GM20431 (cell line): ENCODE measurements at regions not wholly inside any gene's neighbourhood (a gene's known extent, or its start where the extent isn't known, plus 50 kb on each side); places are given as distances from the start of the nearest gene placed in this dataset.

ENCODE experiments used
- in situ Hi-C: fragments of 300-500 bp; cut with MseI, MboI; formaldehyde crosslinking; loops from one replicate; pipeline ENCODE4 v1.15.0; 2020; ENCODE audit warnings: low sequenced_read_pairs; ENCODE audit not compliant: unreplicated experiment

- in situ Hi-C loops, result no loop called here
These were observed 153.0 kb upstream of the CIBAR2 start for GRCh38 chr16:85265161-85265784.

- in situ Hi-C loops, result no loop called here
These were observed 153.5 kb upstream of the CIBAR2 start for GRCh38 chr16:85265810-85266209.

- in situ Hi-C loops, result no loop called here
These were observed 154.6 kb upstream of the CIBAR2 start for GRCh38 chr16:85266857-85267256.

- in situ Hi-C loops, result no loop called here
These were observed 155.2 kb upstream of the CIBAR2 start for GRCh38 chr16:85267414-85267945.

- in situ Hi-C loops, result no loop called here
These were observed 156.9 kb upstream of the CIBAR2 start for GRCh38 chr16:85269165-85269564.

GRCh38 chr16:85270374-85270773 lies 158.1 kb upstream of the CIBAR2 start:
- in situ Hi-C loops, result no loop called here

GRCh38 chr16:85271198-85271597 lies 158.9 kb upstream of the CIBAR2 start:
- in situ Hi-C loops, result no loop called here

GRCh38 chr16:85273293-85273692 lies 161.0 kb upstream of the CIBAR2 start:
- in situ Hi-C loops, result no loop called here

- in situ Hi-C loops, result no loop called here
These were observed 162.2 kb upstream of the CIBAR2 start for GRCh38 chr16:85274501-85274900.

- in situ Hi-C loops, result no loop called here
These were observed 162.7 kb upstream of the CIBAR2 start for GRCh38 chr16:85274924-85275323.

- in situ Hi-C loops, result no loop called here
These were observed 163.4 kb upstream of the CIBAR2 start for GRCh38 chr16:85275533-85276249.

- in situ Hi-C loops, result no loop called here
These were observed 164.0 kb upstream of the CIBAR2 start for GRCh38 chr16:85276258-85276657.

- in situ Hi-C loops, result no loop called here
These were observed 164.4 kb upstream of the CIBAR2 start for GRCh38 chr16:85276721-85277120.

GRCh38 chr16:85278839-85279238 lies 166.6 kb upstream of the CIBAR2 start:
- in situ Hi-C loops, result no loop called here

GRCh38 chr16:85279402-85279801 lies 167.1 kb upstream of the CIBAR2 start:
- in situ Hi-C loops, result no loop called here

GRCh38 chr16:85279825-85280545 lies 167.7 kb upstream of the CIBAR2 start:
- in situ Hi-C loops, result no loop called here

GRCh38 chr16:85281181-85281580 lies 168.9 kb upstream of the CIBAR2 start:
- in situ Hi-C loops, result no loop called here

GRCh38 chr16:85282842-85283241 lies 170.6 kb upstream of the CIBAR2 start:
- in situ Hi-C loops, result no loop called here

GRCh38 chr16:85283305-85284050 lies 171.2 kb upstream of the CIBAR2 start:
- in situ Hi-C loops, result no loop called here

- in situ Hi-C loops, result no loop called here
These were observed 172.0 kb upstream of the CIBAR2 start for GRCh38 chr16:85284141-85284817.
